NT2/D1 (cell line): ENCODE measurements at regions not wholly inside any gene's neighbourhood (a gene's known extent, or its start where the extent isn't known, plus 50 kb on each side); places are given as distances from the start of the nearest gene placed in this dataset.

Source experiments
- SUZ12 ChIP-seq: IDR thresholded peaks from 2 replicates; pipeline ENCODE4 v1.6.1; 2011; ENCODE audit not compliant: insufficient read length, insufficient read depth; ENCODE audit errors: extremely low read depth
- YY1 ChIP-seq: IDR thresholded peaks from 2 replicates; pipeline ENCODE4 v1.6.1; 2011; ENCODE audit not compliant: insufficient read length, insufficient read depth
- ZNF274 ChIP-seq: IDR thresholded peaks from 2 replicates; pipeline ENCODE4 v1.6.1; 2011; ENCODE audit warnings: mild to moderate bottlenecking, low read depth, low read length

DNA sequence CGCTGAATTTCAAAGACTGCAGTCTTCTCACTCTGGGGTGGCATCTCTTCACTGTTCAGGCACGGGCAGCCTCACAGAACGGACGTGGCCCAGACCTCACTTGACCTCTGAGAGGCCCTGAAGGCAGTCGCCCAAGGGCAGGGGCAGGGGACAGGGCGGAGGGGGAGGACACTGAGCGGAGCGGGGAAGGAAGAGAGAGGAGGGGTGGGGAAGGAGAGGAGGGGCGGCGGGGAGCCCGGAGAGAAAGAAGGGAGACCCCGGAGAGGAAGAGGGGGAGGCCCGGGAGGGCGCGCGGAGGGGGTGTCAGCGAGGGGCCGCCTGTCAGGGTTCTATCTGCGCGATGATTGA, 58.7 kb upstream of the COMTD1 start:
- no peak for TF ChIP-seq ZNF274
- no peak for TF ChIP-seq YY1
- TF ChIP-seq SUZ12: no peak
